Activated gamma-delta T cell treated with anti-CD3 and anti-CD28 coated beads, Interleukin-2, amount 50 U/mL, for 16 hours (primary cell): ENCODE measurements at regions not wholly inside any gene's neighbourhood (a gene's known extent, or its start where the extent isn't known, plus 50 kb on each side); places are given as distances from the start of the nearest gene placed in this dataset.

Experiments used
- DNase-seq: peaks from one replicate; pipeline ENCODE4 v3.0.0-alpha.2; 2020; ENCODE audit warnings: low read depth

DNA sequence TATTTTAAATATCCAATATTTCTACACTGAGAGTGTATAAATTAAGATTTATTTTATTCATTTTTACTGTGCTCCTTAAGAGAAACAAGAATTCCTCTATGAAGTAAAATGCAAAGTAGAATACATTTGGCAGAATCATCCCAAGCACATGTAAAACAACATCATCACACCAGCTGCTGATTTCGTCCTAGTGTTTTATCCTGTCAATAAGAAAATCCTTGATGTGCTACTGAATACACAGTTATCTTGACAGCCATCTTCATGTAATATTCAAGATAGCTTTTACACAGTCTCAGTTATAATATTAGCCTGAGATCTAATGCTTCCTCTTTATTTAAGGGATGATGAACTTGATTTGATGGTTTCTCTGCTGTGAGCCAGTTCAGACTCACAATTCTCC, 282.4 kb downstream of the MZT1 start:
- no peak for DNase-seq

DNA sequence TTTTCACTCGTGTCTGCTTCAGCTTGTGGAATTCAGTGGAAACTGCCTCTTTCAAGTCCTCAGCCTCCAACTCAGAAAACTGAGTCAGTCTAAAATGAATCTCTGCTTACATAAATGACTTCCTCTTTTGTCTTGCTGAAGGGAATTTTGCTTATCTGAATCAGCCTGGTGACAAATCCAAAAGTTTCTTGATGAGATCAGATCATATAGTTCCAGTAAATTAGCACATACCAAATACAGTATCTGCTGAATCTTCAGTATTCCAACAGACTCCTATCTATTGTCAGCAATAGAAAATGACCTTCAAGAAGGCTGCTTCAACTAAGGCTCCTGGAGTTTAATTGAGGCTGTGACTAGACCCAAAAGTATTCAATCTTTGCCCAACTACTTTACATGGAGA, 290.0 kb downstream of the MZT1 start:
- no peak for DNase-seq

GRCh38 chr13:72435251-72435650, 292.2 kb downstream of the MZT1 start:
- no peak for DNase-seq

GRCh38 chr13:72431981-72432682, 295.3 kb downstream of the MZT1 start:
- DNase-seq: no peak

DNA sequence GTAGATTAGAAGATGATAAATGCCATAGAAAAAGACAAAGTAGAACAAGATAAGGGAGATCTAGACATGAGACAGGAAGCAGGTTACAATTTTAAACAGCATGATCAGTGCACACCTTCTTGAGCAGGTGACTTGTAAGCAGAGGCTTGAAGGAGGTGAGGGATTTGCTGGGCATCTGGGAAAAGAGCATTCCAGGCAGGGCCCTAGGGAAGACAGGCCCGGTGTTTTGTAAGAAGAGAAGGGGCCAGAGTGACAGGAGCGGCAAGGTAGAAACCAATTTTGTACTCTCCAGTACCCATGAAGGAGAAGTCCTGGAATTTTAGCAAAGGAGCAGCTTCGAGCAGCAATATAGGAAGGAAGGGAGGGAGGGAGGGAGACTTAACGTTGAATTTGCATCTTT, 296.5 kb downstream of the MZT1 start:
- DNase-seq: no peak

DNA sequence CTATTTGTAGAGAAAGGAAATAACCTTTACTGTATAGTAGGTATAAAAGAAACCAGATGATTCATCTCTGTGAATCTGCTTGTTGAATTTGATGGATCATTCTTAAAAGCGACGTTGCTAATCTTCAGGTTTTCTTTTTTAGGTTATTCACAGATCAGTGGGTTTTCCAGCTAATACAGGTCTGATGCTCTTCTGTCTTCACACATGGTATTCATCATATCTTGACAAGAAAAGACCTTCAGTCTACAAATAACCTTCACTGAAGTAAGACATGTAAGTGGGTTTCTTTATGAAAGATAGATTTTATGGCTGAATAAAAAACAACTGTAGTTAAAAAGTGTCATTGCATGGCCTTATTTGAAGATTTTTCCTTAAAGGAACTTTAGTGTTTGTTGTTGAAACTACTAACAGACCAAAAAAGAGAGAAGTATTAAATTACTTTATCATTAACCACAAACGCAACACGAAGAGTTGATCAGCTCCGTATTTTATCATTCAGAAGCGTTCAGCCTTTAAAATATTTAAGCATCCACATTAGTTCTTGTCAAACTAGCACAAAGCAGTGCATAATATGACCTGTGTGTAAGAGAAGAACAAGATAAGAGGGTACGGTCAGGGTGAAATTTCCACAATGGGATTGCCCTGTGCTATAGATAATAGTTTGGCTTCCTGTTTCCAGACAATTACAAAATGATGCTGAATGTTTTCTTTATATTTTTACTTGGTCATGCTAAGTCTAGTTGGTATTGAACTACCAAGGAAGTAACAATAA, 299.5 kb downstream of the MZT1 start:
- no peak for DNase-seq

GRCh38 chr13:72424059-72424458, 303.4 kb downstream of the MZT1 start:
- DNase-seq: no peak

DNA sequence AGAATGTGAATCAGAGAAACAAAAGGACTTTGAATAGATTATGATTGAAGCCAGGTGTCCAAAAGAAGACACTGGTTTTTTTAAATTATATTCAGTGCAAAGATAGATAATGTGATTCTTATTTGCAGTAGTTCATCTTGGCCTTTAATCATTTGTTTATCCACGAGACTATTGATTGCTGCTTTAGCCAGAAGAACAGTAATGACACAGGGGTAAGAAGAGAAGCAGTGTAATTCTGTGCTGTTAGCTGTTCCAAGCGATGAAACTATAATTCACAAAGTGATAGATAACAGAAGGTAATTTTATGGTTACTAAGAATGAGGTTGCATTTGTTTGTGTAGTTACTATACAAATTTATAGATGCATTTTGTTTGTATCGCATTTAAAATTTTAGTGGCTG, 311.6 kb downstream of the MZT1 start:
- no peak for DNase-seq

- DNase-seq: no peak
Observed at GRCh38 chr13:72412481-72412880, 314.9 kb downstream of the MZT1 start.

DNA sequence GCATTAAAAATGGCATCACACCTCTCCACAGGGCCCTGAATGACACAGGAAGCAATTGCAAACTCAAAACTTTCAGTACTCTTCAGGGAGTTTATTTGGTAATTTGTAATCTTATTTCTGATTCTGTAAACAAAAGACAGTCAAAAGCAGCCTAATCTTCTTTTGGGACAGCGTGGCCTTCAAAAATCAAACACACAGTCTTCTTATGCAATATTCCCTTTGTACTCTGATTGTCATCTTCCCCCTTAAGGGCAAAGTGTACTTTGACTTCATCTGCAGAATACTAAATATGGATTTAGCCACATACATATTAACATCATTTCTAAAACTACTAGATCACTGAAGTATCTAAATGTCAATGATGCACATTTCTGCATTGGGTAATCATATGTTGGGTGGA, 322.0 kb downstream of the MZT1 start:
- DNase-seq: no peak

- DNase-seq: no peak
Observed at GRCh38 chr13:72403396-72404010, 323.9 kb downstream of the MZT1 start.

DNA sequence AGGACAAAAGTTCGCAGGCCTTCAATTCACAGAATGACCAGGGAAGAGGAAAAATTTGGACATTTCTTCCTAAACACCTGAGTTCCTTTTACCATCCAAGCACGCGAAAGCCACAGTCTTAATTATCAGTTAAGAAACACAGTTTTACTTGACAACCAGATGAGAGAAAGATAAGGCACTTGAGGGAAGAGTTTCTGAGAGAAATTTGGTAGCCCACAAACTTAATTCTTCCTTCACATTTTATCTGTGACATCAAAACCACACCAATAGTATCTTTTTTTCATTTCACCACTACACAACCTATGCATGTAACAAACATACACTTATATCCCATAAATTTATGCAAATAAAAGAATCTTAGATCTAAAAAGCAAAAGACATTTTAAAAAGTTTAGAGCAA, 326.6 kb downstream of the MZT1 start:
- DNase-seq: no peak

GRCh38 chr13:72399351-72399750, 328.1 kb downstream of the MZT1 start:
- DNase-seq: no peak

DNA sequence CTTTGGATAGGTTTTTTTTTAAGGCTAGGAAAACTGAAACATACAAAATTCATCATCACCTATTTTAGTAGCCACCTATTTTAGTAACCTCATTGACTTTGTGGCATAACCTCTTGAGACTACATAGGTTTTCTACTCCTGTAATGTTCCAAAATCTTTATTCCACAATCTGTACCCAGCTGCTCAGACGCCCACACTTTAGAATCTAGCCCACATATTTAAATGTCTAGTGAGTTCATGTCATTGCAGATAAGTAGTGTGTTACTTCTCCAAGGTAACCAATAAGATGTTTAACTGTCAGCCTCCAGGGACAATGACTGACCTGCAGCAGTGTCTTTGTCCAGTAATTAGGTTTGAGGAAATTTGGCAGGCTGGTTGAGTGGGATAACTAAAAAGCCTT, 330.2 kb downstream of the MZT1 start:
- no peak for DNase-seq

- no peak for DNase-seq
Observed at GRCh38 chr13:72390909-72391308, 336.5 kb downstream of the MZT1 start.

GRCh38 chr13:72386138-72386684, 341.2 kb downstream of the MZT1 start:
- no peak for DNase-seq

GRCh38 chr13:72384879-72385278, 342.6 kb downstream of the MZT1 start:
- DNase-seq: no peak

DNA sequence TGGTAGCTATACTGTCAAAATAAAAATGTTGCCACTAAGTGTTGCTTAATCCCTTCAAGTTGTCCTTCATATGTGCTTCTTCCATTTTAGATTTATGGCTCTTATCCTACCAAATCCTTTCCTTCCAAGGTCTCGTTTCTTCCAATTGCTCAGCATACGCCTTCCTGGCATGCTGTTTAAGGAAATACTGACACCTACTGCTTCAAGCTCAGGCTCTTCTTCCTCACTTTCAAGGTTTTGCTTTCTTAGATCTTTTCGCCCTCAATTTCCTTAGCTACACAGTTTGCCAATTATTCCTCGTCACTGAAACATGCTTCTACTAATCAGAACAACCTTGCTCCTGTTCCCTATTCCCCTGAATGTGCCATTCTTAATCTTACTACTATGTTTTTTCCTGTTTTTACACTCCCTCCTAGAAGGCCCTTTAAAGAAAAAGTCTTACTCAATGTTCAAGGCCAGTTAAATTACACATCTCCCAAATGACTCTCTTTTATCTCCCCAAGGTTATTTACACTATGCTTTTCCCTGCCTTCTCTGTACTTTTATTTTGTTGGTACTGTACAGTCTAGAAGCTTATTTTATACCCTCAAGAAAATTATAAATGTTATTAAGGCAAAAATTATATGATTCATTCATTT, 343.1 kb downstream of the MZT1 start:
- DNase-seq: no peak

DNA sequence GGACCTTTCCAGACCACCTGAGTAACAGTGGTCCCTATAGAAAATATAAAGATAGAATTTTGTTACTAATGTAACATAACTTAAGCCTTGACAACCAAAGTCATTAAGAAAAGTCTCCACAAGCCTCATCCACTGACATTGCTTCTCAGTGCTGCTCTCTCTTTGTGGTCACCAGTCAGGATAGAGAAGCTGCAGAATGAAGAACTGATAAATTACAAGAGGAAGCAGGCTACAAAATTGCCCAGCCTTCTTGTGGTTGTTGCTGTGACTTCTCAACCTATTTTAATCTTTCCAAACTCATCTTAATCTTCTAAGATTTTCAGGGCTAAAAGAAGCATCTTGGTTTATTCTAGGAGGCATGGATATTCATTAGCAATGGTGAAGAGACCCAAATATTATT, 343.8 kb downstream of the MZT1 start:
- no peak for DNase-seq

- DNase-seq: no peak
Observed at GRCh38 chr13:72379581-72379980, 347.8 kb downstream of the MZT1 start.

DNA sequence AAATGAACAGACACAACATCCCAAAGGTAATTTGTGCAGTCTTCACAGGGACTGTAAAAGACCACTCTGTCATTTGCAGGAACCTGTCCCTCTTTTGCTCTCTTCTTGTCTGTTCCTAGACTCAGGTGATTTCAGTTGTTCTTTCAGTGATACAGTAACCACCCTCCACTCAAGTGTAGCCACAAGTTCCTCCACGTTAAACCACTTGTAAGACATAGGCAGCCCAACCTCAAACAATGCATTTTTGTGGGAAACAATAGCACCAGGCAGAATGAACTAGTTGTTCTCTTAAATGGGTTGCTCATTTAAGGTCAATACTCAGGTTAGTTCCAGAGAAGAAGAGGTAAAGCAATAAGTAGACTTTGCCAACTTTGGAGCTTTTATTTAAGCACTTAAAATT, 359.4 kb downstream of the MZT1 start:
- DNase-seq: no peak

DNA sequence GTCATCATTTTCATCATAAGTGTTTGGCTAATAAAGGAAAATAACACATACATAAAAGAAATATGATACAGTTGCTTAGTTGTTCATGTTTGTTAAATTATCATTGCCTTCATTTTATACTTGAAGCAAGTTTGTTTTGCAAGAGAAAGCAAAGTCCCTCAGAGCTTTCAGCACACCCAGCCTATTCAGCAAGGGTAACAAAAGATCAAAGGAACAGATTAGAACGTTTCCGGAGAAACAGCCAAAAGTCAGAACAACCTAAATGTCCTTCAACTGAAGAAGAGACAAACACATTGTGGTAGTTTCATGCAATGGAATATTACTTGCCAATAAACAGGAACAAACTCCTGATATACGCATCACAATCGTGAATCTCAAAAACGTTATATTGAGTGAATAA, 380.7 kb downstream of the MZT1 start:
- no peak for DNase-seq

GRCh38 chr13:72342364-72342763, 385.1 kb downstream of the MZT1 start:
- DNase-seq: no peak
